RWPE2 (cell line): ENCODE measurements at regions not wholly inside any gene's neighbourhood (a gene's known extent, or its start where the extent isn't known, plus 50 kb on each side); places are given as distances from the start of the nearest gene placed in this dataset.

Experiments used
- ATAC-seq: fragments of 200-7000 bp; cut with Tn5 transposase; 3 replicates; pipeline ENCODE4 v1.9.1; 2021; ENCODE audit warnings: low read depth
- DNase-seq: peaks from one replicate; pipeline ENCODE4 v3.0.0-alpha.2; 2020; ENCODE audit warnings: low spot score
- H3K27ac ChIP-seq: fragments of 450-650 bp; 2 replicates; pipeline ENCODE4 v1.5.1; 2017; ENCODE audit warnings: mild to moderate bottlenecking; ENCODE audit not compliant: poor library complexity, severe bottlenecking
- H3K27me3 ChIP-seq: fragments of 250-450 bp; sonication (Bioruptor Pico); 2 replicates; pipeline ENCODE4 v1.5.1; 2021; ENCODE audit warnings: mild to moderate bottlenecking, moderate library complexity; ENCODE audit not compliant: insufficient read depth, poor library complexity, severe bottlenecking
- H3K36me3 ChIP-seq: fragments of 250-450 bp; sonication (Bioruptor Pico); 2 replicates; pipeline ENCODE4 v1.5.1; 2020; ENCODE audit warnings: low read depth, mild to moderate bottlenecking, moderate library complexity
- H3K4me1 ChIP-seq: fragments of 250-450 bp; sonication (Bioruptor Pico); 2 replicates; pipeline ENCODE4 v1.5.1; 2021; ENCODE audit warnings: mild to moderate bottlenecking, moderate library complexity; ENCODE audit not compliant: insufficient read depth, poor library complexity, severe bottlenecking
- H3K4me3 ChIP-seq: fragments of 250-450 bp; sonication (Bioruptor Pico); 2 replicates; pipeline ENCODE4 v1.5.1; 2021; ENCODE audit warnings: mild to moderate bottlenecking, moderate library complexity; ENCODE audit not compliant: severe bottlenecking
- H3K9me3 ChIP-seq: fragments of 250-450 bp; sonication (Bioruptor Pico); 2 replicates; pipeline ENCODE4 v1.5.1; 2021; ENCODE audit warnings: mild to moderate bottlenecking, moderate library complexity; ENCODE audit not compliant: severe bottlenecking
- CTCF ChIP-seq: fragments of 450-650 bp; IDR thresholded peaks from one replicate; pipeline ENCODE4 v1.5.1; 2017; ENCODE audit warnings: mild to moderate bottlenecking, moderate library complexity; ENCODE audit not compliant: poor library complexity, severe bottlenecking

GRCh38 chr7:130909161-130909836 is 175.3 kb upstream of the KLF14 start:
- DNase-seq: no peak
- no peak for ATAC-seq
- no peak for TF ChIP-seq CTCF
- H3K27me3 ChIP-seq: no peaks in the 10 kb centered on the region
- H3K9me3 ChIP-seq: no peaks in the 10 kb centered on the region
- H3K36me3 ChIP-seq: peaks cover 85% of the 10 kb centered on the region
- peak overlapping the region; percentile 100 for H3K27ac ChIP-seq
- peaks cover 60% of the 10 kb centered on the region for H3K4me1 ChIP-seq
- H3K4me3 ChIP-seq: peak overlapping the region; percentile 42

- no peak for DNase-seq
- peak overlapping the region; percentile 100 for H3K27ac ChIP-seq
- H3K4me3 ChIP-seq: peak overlapping the region; percentile 42
- H3K4me1 ChIP-seq: peaks cover 61% of the 10 kb centered on the region
- H3K9me3 ChIP-seq: no peaks in the 10 kb centered on the region
- no peak for TF ChIP-seq CTCF
- H3K36me3 ChIP-seq: peaks cover 82% of the 10 kb centered on the region
- ATAC-seq: no peak
- H3K27me3 ChIP-seq: no peaks in the 10 kb centered on the region
Observed at GRCh38 chr7:130909881-130910672, 176.1 kb upstream of the KLF14 start.

DNA sequence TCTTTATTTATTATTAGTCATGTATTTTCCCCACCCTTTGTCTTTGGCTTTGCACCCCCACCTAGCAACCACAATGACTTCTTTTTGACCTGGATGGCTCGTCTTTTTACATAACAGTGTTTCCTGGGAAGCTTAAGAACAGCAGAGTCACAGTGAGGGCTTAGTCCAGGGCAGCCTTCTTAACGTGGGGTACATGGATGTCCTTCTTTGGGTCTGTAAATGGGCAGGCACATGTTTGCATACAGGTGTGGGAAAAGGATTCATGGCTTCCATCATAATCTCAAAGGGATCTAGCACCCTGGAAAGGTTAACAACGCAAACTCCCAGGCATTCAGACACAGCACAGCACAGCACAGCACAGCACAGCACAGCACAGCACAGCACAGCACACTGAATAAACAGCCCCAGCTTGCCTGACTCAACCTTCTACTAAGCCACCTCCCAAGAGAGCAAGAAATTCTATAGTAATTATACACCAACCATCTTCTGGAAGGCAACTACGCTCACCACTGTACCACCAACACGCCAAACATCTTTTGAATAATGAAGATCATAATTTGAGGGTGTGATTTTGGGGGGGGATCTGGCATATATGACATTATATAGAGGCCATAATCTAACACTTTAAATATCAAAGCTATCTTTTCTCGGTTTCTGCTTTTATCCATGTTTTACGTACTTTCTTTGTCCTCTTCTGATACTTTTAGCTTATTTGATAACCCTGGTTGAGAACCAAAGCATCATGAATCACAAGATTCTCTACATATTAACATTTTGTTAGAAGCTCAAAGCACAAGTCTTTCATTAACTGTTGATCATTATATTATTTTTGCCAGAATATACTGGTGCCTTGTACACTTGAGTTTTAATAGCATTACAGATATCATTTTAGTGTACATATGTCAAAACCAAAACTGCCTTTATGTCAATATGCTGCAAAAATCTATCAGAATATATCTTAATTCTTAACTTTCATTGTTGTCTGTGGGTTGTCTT is 177.2 kb upstream of the KLF14 start:
- peak overlapping the region; percentile 42 for H3K4me3 ChIP-seq
- H3K36me3 ChIP-seq: peaks cover 75% of the 10 kb centered on the region
- DNase-seq: no peak
- peaks cover 61% of the 10 kb centered on the region for H3K4me1 ChIP-seq
- TF ChIP-seq CTCF: no peak
- no peaks in the 10 kb centered on the region for H3K27me3 ChIP-seq
- H3K9me3 ChIP-seq: no peaks in the 10 kb centered on the region
- H3K27ac ChIP-seq: peak overlapping the region; percentile 100
- ATAC-seq: peak; percentile 42

DNA sequence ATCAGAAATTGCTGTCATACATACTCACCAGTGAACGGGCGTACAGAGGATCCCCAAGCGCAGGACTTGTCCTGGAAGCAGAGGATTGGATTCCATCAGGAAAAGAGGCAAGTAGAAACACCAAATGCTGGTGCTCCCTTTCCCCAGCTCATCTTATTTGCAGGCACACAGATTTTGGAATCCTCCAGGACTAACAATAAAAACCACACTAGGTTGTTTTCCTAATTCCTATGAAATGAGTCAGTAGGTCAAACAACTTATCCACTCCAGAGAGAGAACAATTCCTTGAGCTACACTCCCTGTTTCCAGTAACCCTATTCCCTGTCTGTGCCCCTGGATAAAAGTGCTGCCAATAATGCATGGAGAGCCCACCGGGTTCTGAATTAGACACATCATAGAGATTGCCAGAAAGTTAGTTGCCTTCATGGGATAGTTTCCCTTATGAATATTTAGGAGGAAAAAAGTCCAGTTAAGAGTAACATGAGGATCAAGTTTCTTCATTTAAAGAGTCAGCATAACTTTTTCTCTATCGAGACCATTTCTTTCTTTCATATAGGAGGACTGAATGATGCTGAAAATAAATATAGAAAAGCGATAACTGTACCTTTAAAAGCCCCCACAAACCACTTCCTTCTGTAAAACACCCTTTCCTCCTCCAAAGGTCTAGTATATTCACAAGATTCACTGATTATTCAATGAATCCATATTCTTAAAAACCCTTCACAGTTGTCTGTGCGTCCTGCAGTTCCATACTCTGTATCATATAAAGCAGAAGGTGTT is 178.3 kb upstream of the KLF14 start:
- Histone ChIP-seq H3K27me3 (no peaks in the 10 kb centered on the region), H3K36me3 (peaks cover 65% of the 10 kb centered on the region), H3K4me3 (peak overlapping the region; percentile 42), H3K9me3 (no peaks in the 10 kb centered on the region), H3K4me1 (peaks cover 64% of the 10 kb centered on the region), H3K27ac (peak overlapping the region; percentile 100)
- peak; percentile 6; the same call in 1 of the 3 replicates for ATAC-seq
- no peak for DNase-seq
- TF ChIP-seq CTCF: no peak
